ENCODE measurements at regions not wholly inside any gene's neighbourhood (a gene's known extent, or its start where the extent isn't known, plus 50 kb on each side); places are given as distances from the start of the nearest gene placed in this dataset.

- TF ChIP-seq EZH2phosphoT487 (IDR thresholded peaks at IDR 0.05; ENCODE audit: insufficient read depth, low read depth): no peak
- TF ChIP-seq EZH2 (IDR thresholded peaks at IDR 0.05; ENCODE audit: insufficient read depth, poor library complexity, severe bottlenecking): no peak
Observed at GRCh38 chr20:7790189-7790588, 150.1 kb downstream of the HAO1 start.

Measured in GM23248 (cell line).